IPS-20b (cell line): ENCODE measurements at regions not wholly inside any gene's neighbourhood (a gene's known extent, or its start where the extent isn't known, plus 50 kb on each side); places are given as distances from the start of the nearest gene placed in this dataset.

Experiments
- H3K27ac ChIP-seq: one replicate; pipeline ENCODE4 v1.5.1; 2013; ENCODE audit warnings: low read length
- H3K27me3 ChIP-seq: 2 replicates; pipeline ENCODE4 v1.6.1; 2013; ENCODE audit warnings: mild to moderate bottlenecking, low read length, inconsistent platforms; ENCODE audit not compliant: insufficient read depth
- H3K36me3 ChIP-seq: 2 replicates; pipeline ENCODE4 v1.6.1; 2013; ENCODE audit warnings: low read depth, mild to moderate bottlenecking, inconsistent platforms, low read length, moderate library complexity; ENCODE audit not compliant: insufficient read depth
- H3K4me1 ChIP-seq: 2 replicates; pipeline ENCODE4 v1.6.1; 2013; ENCODE audit warnings: mild to moderate bottlenecking, control low read depth, inconsistent platforms, low read length, moderate library complexity; ENCODE audit not compliant: insufficient read depth
- H3K4me3 ChIP-seq: 2 replicates; pipeline ENCODE4 v1.5.1; 2013; ENCODE audit warnings: mild to moderate bottlenecking, low read length, inconsistent platforms
- H3K9ac ChIP-seq: 2 replicates; pipeline ENCODE4 v1.6.1; 2013; ENCODE audit warnings: low read depth, mild to moderate bottlenecking, inconsistent platforms, low read length, moderate library complexity
- H3K9me3 ChIP-seq: 2 replicates; pipeline ENCODE4 v1.6.1; 2013; ENCODE audit warnings: mild to moderate bottlenecking, low read depth, low read length, inconsistent platforms; ENCODE audit not compliant: insufficient read depth

DNA sequence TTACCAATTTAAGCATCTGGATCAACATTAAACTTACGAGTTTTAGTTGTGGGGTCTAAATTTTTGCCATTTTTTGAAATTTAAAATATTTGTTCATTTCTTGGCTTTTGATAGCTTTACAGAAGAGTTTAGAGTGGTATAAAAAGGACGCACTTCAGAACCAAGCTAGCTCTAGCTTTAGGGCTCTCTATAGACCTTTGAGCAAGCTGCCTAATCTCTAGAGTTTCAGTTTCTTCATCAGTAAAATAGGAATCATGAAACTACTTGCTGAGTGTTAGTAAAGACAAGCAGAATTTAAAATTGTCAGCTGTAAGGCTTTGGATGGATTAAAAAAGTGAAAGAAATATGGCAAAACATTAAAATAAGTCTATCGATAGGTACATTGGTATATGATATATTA lies 266.5 kb downstream of the IPMK start:
- Histone ChIP-seq H3K27me3 (no peaks in the 10 kb centered on the region), H3K9ac (no peak overlapping the region), H3K36me3 (no peaks in the 10 kb centered on the region), H3K27ac (no peak overlapping the region), H3K4me1 (no peaks in the 10 kb centered on the region), H3K9me3 (no peaks in the 10 kb centered on the region), H3K4me3 (no peak overlapping the region)

DNA sequence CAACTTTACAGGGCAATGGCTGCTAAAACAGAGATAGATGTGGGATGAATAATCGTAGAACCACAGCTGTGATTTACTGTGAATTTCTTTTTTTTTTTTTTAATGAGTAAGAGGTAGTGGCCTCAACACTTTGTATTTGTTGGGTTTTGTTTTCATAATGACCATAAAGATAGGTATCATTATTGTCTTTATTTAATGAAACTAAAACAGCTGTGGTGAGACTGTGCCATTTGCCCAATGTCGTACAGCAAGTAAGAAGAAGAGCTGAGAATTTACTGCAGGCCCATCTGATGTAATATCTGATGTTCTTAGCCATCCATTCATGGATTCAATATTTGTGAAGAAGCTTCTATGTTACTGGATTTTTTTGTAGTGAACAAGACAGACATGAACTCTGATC lies 271.2 kb downstream of the IPMK start:
- Histone ChIP-seq H3K36me3 (no peaks in the 10 kb centered on the region), H3K9ac (no peak overlapping the region), H3K27me3 (no peaks in the 10 kb centered on the region)

DNA sequence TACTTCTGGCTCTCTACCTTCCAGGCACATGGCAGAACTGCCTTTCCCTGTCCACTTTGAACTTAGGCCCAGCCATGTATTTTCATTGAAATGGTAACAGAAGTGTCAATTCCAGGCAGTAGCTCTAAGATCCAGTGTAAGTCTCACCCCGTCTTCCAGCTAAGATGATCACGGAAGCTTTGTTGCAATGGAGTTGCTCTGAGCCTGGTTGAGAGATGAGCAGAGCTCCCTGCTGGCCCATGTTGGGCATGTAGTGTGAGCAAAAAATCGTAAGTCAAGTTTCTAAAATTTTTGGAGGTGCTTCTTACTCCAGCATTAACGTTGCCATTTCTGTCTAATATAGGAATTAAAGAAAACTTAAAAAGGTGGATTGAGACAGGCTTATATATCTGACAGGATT lies 274.4 kb downstream of the IPMK start:
- no peaks in the 10 kb centered on the region for H3K9me3 ChIP-seq
- H3K27me3 ChIP-seq = no peaks in the 10 kb centered on the region
- peaks cover 4% of the 10 kb centered on the region; the same call in 1 of the 2 replicates for H3K4me1 ChIP-seq
- no peak overlapping the region for H3K27ac ChIP-seq
- H3K36me3 ChIP-seq = no peaks in the 10 kb centered on the region
- no peak overlapping the region for H3K9ac ChIP-seq
- no peak overlapping the region for H3K4me3 ChIP-seq

More for the DNA sequence above, 271.2 kb downstream of the IPMK start:
- Histone ChIP-seq H3K27ac (no peak overlapping the region), H3K9me3 (no peaks in the 10 kb centered on the region), H3K4me3 (no peak overlapping the region), H3K4me1 (peaks cover 4% of the 10 kb centered on the region; the same call in 1 of the 2 replicates)

DNA sequence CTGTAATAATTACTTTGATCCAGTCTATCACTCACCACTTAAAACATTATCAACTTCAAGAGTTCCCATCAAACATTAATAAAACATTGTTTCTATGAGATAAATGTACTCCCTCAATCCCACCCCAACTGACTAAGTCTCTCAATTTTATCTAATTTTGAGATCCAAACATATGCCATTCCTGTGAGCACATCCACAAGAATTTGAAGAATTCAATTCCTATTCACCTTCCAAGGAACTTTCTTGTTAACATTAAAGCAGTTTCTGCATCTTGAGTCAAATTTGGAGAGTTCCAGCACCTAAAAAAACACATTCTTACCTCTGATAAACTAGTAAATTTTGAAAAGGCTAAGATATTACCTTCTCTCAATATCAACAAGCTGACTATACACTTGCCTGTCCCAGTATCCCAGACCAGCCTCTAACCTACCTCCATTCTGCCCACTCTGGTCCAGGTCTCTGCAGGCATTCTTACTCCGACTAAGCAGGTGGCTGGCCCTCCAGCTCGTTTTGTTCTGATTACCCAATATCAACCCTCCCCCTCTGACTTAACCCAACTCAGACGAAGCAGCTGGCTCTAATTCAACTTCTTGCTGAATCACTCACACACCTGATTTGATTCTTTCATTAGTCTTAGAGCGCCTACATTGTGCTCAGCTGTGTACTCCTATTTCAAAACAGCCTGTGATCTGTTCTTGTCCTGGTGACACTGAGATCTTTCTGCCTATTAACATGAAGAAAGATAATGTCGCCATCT lies 275.2 kb downstream of the IPMK start:
- H3K27ac ChIP-seq = no peak overlapping the region
- no peak overlapping the region for H3K9ac ChIP-seq
- no peak overlapping the region for H3K4me3 ChIP-seq
- H3K27me3 ChIP-seq = no peaks in the 10 kb centered on the region
- H3K36me3 ChIP-seq = no peaks in the 10 kb centered on the region
- H3K9me3 ChIP-seq = no peaks in the 10 kb centered on the region
- peaks cover 4% of the 10 kb centered on the region; the same call in 1 of the 2 replicates for H3K4me1 ChIP-seq

DNA sequence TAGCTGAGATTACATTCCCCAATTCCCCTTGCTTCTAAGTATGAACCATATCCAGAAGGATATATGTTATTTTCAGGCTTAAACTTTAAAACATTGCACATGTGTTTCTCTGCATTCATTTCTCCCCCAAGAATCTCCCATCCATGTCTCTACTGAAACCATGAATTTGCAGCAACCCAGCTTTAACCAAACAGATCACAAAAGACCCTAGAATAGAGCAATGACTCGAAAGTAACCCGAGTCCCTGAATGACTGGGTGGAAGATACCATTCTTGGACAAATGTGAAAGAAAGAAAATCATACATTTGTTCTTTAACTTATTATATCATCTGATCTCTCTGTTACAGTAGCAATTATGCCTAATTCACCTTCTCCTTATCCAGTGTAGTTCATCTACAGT lies 278.7 kb downstream of the IPMK start:
- H3K27me3 ChIP-seq = no peaks in the 10 kb centered on the region
- H3K9ac ChIP-seq = no peak overlapping the region
- peaks cover 4% of the 10 kb centered on the region; the same call in 1 of the 2 replicates for H3K4me1 ChIP-seq
- H3K27ac ChIP-seq = no peak overlapping the region
- no peaks in the 10 kb centered on the region for H3K36me3 ChIP-seq
- no peaks in the 10 kb centered on the region for H3K9me3 ChIP-seq
- no peak overlapping the region for H3K4me3 ChIP-seq

DNA sequence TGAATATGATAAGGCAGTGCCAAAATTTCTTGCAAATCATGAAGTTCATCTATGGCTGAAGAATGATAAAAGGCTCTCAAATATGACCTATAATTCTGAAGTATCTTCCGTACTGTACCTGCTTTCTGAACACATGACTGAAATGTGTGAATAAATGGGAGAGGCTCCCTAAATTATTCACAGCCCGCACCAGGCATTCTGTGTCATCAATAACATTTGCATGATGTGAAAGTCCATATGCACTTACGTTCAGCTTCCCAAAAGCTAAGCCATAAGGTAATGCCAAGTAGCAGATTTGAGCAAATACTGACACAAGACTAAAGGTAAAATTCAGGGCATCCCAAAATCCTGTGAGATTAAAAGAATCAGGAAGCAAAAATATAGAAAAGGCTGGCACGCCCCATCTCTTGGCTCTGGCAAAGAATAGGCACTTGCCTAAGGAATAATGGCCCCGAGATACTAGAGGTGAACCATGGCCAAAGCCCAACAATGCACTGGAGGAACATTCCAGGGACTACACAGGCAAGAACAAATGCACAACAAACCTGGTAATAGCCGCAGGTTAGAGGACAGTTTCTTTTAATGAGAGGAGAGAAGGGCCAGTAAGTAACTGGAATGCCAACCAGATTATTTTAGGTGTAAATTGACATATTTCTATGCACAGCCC lies 280.5 kb downstream of the IPMK start:
- H3K4me1 ChIP-seq = no peaks in the 10 kb centered on the region
- H3K4me3 ChIP-seq = no peak overlapping the region
- no peak overlapping the region for H3K9ac ChIP-seq
- no peaks in the 10 kb centered on the region for H3K27me3 ChIP-seq
- H3K27ac ChIP-seq = no peak overlapping the region
- no peaks in the 10 kb centered on the region for H3K36me3 ChIP-seq
- H3K9me3 ChIP-seq = no peaks in the 10 kb centered on the region

DNA sequence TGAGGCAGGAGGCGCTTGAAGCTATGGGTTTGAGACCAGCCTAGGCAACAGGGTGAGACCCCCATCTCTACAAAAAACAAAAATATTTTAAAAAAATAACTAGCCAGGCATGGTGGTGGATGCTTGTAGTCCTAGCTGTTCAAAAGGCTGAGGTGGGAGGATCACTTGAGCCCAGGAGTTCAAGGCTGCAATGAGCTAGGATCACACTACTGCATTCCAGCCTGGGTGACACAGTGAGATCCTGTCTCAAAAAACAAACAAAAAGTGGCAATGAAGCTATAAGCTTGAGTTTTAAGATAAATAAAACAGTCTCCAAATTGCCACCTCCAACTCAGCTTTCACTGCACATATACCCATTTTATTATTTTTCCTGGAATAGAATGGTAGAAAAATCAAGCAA lies 281.3 kb downstream of the IPMK start:
- H3K9me3 ChIP-seq = no peaks in the 10 kb centered on the region
- H3K27ac ChIP-seq = no peak overlapping the region
- H3K9ac ChIP-seq = no peak overlapping the region
- no peaks in the 10 kb centered on the region for H3K27me3 ChIP-seq
- no peaks in the 10 kb centered on the region for H3K36me3 ChIP-seq
- H3K4me1 ChIP-seq = no peaks in the 10 kb centered on the region
- H3K4me3 ChIP-seq = no peak overlapping the region

DNA sequence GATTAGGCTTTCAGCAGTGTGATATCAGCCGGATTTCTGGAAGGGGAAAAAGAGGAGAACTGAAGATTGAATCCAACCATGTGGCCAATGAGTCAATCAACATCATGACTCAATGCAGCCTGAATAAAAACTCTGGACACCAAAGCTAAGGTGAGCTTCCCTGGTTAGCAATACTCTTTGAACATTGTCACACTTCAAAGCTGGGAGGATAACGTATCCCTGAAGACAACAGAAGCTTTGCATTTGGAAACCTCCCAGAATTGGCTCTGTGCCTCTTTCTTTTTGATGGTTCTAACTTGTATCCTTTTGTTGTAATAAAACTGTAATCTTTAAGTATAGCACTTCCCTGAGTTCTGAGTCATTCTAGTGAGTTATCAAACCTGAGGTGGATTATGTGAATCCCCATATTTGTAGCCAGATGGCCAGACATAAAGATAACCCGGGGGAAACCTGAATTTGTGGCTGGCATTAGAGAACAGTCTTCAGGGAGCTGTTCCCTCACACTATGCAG lies 284.4 kb downstream of the IPMK start:
- H3K36me3 ChIP-seq = no peaks in the 10 kb centered on the region
- no peak overlapping the region for H3K9ac ChIP-seq
- H3K9me3 ChIP-seq = no peaks in the 10 kb centered on the region
- H3K4me3 ChIP-seq = no peak overlapping the region
- peaks cover 6% of the 10 kb centered on the region; the same call in 1 of the 2 replicates for H3K4me1 ChIP-seq
- H3K27ac ChIP-seq = no peak overlapping the region
- H3K27me3 ChIP-seq = no peaks in the 10 kb centered on the region

DNA sequence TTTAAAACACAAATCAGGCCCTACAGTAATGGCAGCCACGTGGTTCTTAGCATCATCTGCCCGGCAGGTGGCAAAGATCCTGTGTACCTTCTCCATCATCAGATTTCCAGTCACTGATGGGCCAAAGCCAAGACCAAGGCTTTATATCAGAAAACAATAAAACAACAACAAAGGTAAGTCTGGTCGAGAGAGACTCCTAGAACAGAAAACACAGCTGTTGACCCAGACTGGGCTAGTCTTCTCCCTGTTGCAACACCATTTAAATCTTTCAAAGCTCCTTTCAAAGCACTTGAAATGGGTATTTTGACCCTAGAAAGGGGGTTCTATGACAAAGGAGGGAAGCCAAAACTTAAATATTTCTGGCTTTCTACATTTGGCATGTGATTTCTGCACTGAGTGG lies 285.6 kb downstream of the IPMK start:
- H3K27ac ChIP-seq = no peak overlapping the region
- no peaks in the 10 kb centered on the region for H3K36me3 ChIP-seq
- no peaks in the 10 kb centered on the region for H3K9me3 ChIP-seq
- peaks cover 6% of the 10 kb centered on the region; the same call in 1 of the 2 replicates for H3K4me1 ChIP-seq
- no peak overlapping the region for H3K9ac ChIP-seq
- H3K27me3 ChIP-seq = no peaks in the 10 kb centered on the region
- no peak overlapping the region for H3K4me3 ChIP-seq

DNA sequence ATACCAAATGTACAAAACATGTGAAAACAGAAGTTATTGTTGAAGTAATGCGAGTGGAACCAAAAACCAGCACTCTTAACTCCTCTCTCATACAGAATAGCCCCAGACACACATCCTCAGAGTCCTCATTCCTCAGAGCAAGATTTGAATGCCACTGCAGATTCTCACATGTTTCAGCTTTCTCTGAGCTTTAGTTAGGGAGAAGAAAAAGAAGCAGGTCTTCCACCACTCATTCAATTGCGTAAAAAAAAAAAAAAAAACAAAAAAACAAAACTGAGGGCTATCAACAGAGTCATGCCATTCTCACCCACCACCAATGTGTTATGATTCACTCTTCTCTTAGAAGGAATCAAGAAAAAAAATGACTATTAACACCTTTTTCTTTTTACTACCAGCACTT lies 287.7 kb downstream of the IPMK start:
- H3K9ac ChIP-seq = no peak overlapping the region
- no peak overlapping the region for H3K27ac ChIP-seq
- no peaks in the 10 kb centered on the region for H3K36me3 ChIP-seq
- no peaks in the 10 kb centered on the region for H3K9me3 ChIP-seq
- H3K27me3 ChIP-seq = no peaks in the 10 kb centered on the region
- peaks cover 6% of the 10 kb centered on the region; the same call in 1 of the 2 replicates for H3K4me1 ChIP-seq
- no peak overlapping the region for H3K4me3 ChIP-seq

DNA sequence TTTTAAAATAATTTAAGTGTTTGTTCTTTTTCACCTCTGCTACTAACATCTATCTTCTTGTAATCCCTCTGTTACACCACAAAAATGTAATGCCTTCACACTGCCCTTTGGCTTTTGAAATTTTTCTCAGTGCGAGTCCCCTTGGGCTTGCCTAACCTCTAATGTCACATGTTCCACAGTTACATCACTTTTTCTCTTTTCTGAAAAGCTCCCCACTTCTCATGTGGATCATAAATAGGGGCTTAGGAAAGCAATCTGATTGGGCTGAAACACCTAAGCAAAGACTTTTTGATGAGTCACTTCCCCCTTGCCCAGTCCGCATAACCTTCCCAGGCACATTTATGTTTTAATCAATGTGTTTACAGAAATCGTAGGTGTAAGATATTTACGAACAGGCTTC lies 288.2 kb downstream of the IPMK start:
- Histone ChIP-seq H3K9me3 (no peaks in the 10 kb centered on the region), H3K36me3 (no peaks in the 10 kb centered on the region), H3K27me3 (no peaks in the 10 kb centered on the region), H3K4me3 (no peak overlapping the region), H3K9ac (no peak overlapping the region), H3K4me1 (peaks cover 6% of the 10 kb centered on the region; the same call in 1 of the 2 replicates), H3K27ac (no peak overlapping the region)

DNA sequence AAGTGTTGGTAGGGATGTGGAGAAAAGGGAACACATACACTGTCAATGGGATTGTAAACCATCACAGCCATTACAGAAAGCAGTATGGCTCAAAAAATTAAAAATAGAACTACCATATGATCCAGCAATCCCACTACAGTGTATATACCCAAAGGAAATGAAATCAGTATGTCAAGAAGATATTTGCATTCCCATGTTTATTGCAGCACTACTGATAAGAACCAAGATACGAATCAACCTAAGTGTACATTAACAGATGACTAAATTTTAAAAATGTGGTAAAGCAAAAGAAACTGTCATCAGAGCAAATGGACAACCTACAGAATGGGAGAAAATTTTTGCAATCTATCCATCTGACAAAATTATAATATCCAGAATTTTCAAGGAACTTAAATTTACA lies 290.4 kb downstream of the IPMK start:
- no peaks in the 10 kb centered on the region for H3K27me3 ChIP-seq
- H3K9me3 ChIP-seq = no peaks in the 10 kb centered on the region

More for the DNA sequence above, 290.4 kb downstream of the IPMK start:
- Histone ChIP-seq H3K4me1 (peaks cover 6% of the 10 kb centered on the region; the same call in 1 of the 2 replicates), H3K4me3 (no peak overlapping the region), H3K36me3 (no peaks in the 10 kb centered on the region), H3K9ac (no peak overlapping the region), H3K27ac (no peak overlapping the region)
